IPS-NIHi7 (cell line): ENCODE measurements at regions not wholly inside any gene's neighbourhood (a gene's known extent, or its start where the extent isn't known, plus 50 kb on each side); places are given as distances from the start of the nearest gene placed in this dataset.
"Not testable (repeated sequence)": the region's sequence is repeated elsewhere in the genome, so short reads cannot be mapped to it uniquely, and the experiment has no call there.

ENCODE experiments used
- DNase-seq: peaks from one replicate; pipeline ENCODE4 v3.0.0; 2012; ENCODE audit warnings: mixed read lengths; ENCODE audit errors: extremely low spot score

GRCh38 chr11:114805431-114805830 lies 127.1 kb downstream of the NXPE2 start:
- DNase-seq: not testable (repeated sequence)

GRCh38 chr11:114811971-114812370 lies 133.6 kb downstream of the NXPE2 start:
- no peak for DNase-seq

GRCh38 chr11:114812733-114813132 lies 134.4 kb downstream of the NXPE2 start:
- no peak for DNase-seq

- DNase-seq: no peak
Measured at GRCh38 chr11:114813189-114813718, 134.9 kb downstream of the NXPE2 start.

- DNase-seq: no peak
Measured at GRCh38 chr11:114815176-114815575, 136.8 kb downstream of the NXPE2 start.

GRCh38 chr11:114815761-114816160 lies 137.4 kb downstream of the NXPE2 start:
- no peak for DNase-seq

GRCh38 chr11:114816791-114817190 lies 138.5 kb downstream of the NXPE2 start:
- DNase-seq: no peak

- no peak for DNase-seq
Measured at GRCh38 chr11:114818382-114818781, 140.1 kb downstream of the NXPE2 start.

- no peak for DNase-seq
Measured at GRCh38 chr11:114819028-114819427, 140.7 kb downstream of the NXPE2 start.

GRCh38 chr11:114820621-114821020 lies 142.3 kb downstream of the NXPE2 start:
- DNase-seq: no peak

- peak; percentile 64 for DNase-seq
Measured at GRCh38 chr11:114821621-114822412, 143.5 kb downstream of the NXPE2 start.

GRCh38 chr11:114826910-114827442 lies 148.6 kb downstream of the NXPE2 start:
- no peak for DNase-seq

- no peak for DNase-seq
Measured at GRCh38 chr11:114827736-114828135, 149.4 kb downstream of the NXPE2 start.

GRCh38 chr11:114832532-114833125 lies 154.3 kb downstream of the NXPE2 start:
- no peak for DNase-seq

- no peak for DNase-seq
Measured at GRCh38 chr11:114836161-114836560, 157.8 kb downstream of the NXPE2 start.

GRCh38 chr11:114844896-114845295 lies 166.6 kb downstream of the NXPE2 start:
- DNase-seq: no peak

- DNase-seq: no peak
Measured at GRCh38 chr11:114845766-114846415, 167.6 kb downstream of the NXPE2 start.

- DNase-seq: peak; percentile 27
Measured at GRCh38 chr11:114846416-114846791, 168.1 kb downstream of the NXPE2 start.

GRCh38 chr11:114847306-114847975 lies 169.1 kb downstream of the NXPE2 start:
- DNase-seq: no peak

- DNase-seq: no peak
Measured at GRCh38 chr11:114848027-114848426, 169.7 kb downstream of the NXPE2 start.

GRCh38 chr11:114857281-114857680 lies 179.0 kb downstream of the NXPE2 start:
- DNase-seq: no peak

GRCh38 chr11:114864896-114865295 lies 186.6 kb downstream of the NXPE2 start:
- DNase-seq: no peak
